ENCODE measurements at regions not wholly inside any gene's neighbourhood (a gene's known extent, or its start where the extent isn't known, plus 50 kb on each side); places are given as distances from the start of the nearest gene placed in this dataset.

- no peak for TF ChIP-seq CTCF (IDR thresholded peaks at IDR 0.05; ENCODE audit: control insufficient read depth, insufficient read depth, low read depth, low read length, missing control alignments)
- H3K4me3 ChIP-seq (ENCODE audit: control insufficient read depth, low read depth, low read length): no peak overlapping the region
- no peak for DNase-seq (ENCODE audit: low read depth)
Measured at GRCh38 chr5:142395334-142395733, 70.5 kb upstream of the SPRY4 start.

- TF ChIP-seq CTCF (IDR thresholded peaks at IDR 0.05; ENCODE audit: control insufficient read depth, insufficient read depth, low read depth, low read length, missing control alignments): no peak
- no peak for DNase-seq (ENCODE audit: low read depth)
- no peak overlapping the region for H3K4me3 ChIP-seq (ENCODE audit: control insufficient read depth, low read depth, low read length)
Measured at GRCh38 chr5:142391058-142391845, 66.4 kb upstream of the SPRY4 start.

GRCh38 chr5:142390334-142390733 is 65.5 kb upstream of the SPRY4 start:
- no peak for TF ChIP-seq CTCF (IDR thresholded peaks at IDR 0.05; ENCODE audit: control insufficient read depth, insufficient read depth, low read depth, low read length, missing control alignments)
- peak; percentile 17 for DNase-seq (ENCODE audit: low read depth)
- H3K4me3 ChIP-seq (ENCODE audit: control insufficient read depth, low read depth, low read length): no peak overlapping the region

GRCh38 chr5:142388696-142389095 is 63.9 kb upstream of the SPRY4 start:
- H3K4me3 ChIP-seq (ENCODE audit: control insufficient read depth, low read depth, low read length): no peak overlapping the region
- TF ChIP-seq CTCF (IDR thresholded peaks at IDR 0.05; ENCODE audit: control insufficient read depth, insufficient read depth, low read depth, low read length, missing control alignments): no peak
- peak; percentile 11 for DNase-seq (ENCODE audit: low read depth)

GRCh38 chr5:142387024-142387682 is 62.3 kb upstream of the SPRY4 start:
- no peak for DNase-seq (ENCODE audit: low read depth)
- no peak overlapping the region for H3K4me3 ChIP-seq (ENCODE audit: control insufficient read depth, low read depth, low read length)
- TF ChIP-seq CTCF (IDR thresholded peaks at IDR 0.05; ENCODE audit: control insufficient read depth, insufficient read depth, low read depth, low read length, missing control alignments): no peak

- H3K4me3 ChIP-seq (ENCODE audit: control insufficient read depth, low read depth, low read length): no peak overlapping the region
- TF ChIP-seq CTCF (IDR thresholded peaks at IDR 0.05; ENCODE audit: control insufficient read depth, insufficient read depth, low read depth, low read length, missing control alignments): no peak
- DNase-seq (ENCODE audit: low read depth): no peak
Measured at GRCh38 chr5:142386137-142387023, 61.6 kb upstream of the SPRY4 start.
